Left ventricle myocardium inferior (tissue), 1 donor: ENCODE measurements at regions not wholly inside any gene's neighbourhood (a gene's known extent, or its start where the extent isn't known, plus 50 kb on each side); places are given as distances from the start of the nearest gene placed in this dataset.

Source experiments
- DNase-seq: peaks from one replicate; pipeline ENCODE4 v3.0.0-alpha.2; 2020
- H3K27ac ChIP-seq: fragments of 200-600 bp; replicated peaks from 2 replicates; pipeline ENCODE4 v1.8.0; 2021
- H3K27me3 ChIP-seq: fragments of 200-600 bp; 2 replicates; pipeline ENCODE4 v1.8.0; 2021; ENCODE audit warnings: low read depth
- H3K36me3 ChIP-seq: fragments of 200-600 bp; 2 replicates; pipeline ENCODE4 v1.8.0; 2021
- H3K4me1 ChIP-seq: fragments of 200-600 bp; 2 replicates; pipeline ENCODE4 v1.8.0; 2021
- H3K4me3 ChIP-seq: fragments of 200-600 bp; 2 replicates; pipeline ENCODE4 v1.8.0; 2021; ENCODE audit warnings: mild to moderate bottlenecking, moderate library complexity
- H3K9me3 ChIP-seq: fragments of 200-600 bp; replicated peaks from 2 replicates; pipeline ENCODE4 v1.8.0; 2021
- intact Hi-C: fragments of 100-400 bp; cut with micrococcal nuclease; formaldehyde crosslinking; loops from one replicate; pipeline ENCODE4 v1.11.0; 2022
- TF ChIP-seq, protein P1 (sequence below): fragments of 200-600 bp; IDR thresholded peaks from 2 replicates; pipeline ENCODE4 v1.8.0; 2021; ENCODE audit warnings: antibody characterized with exemption, mild to moderate bottlenecking, borderline replicate concordance
- donor health status: DM: no; HTN: yes; CAD: no; lungs with severe emphysema.

GRCh38 chr5:8473827-8474568, 605.0 kb downstream of the MTRR start:
- DNase-seq = no peak
- TF ChIP-seq, protein P1, sequence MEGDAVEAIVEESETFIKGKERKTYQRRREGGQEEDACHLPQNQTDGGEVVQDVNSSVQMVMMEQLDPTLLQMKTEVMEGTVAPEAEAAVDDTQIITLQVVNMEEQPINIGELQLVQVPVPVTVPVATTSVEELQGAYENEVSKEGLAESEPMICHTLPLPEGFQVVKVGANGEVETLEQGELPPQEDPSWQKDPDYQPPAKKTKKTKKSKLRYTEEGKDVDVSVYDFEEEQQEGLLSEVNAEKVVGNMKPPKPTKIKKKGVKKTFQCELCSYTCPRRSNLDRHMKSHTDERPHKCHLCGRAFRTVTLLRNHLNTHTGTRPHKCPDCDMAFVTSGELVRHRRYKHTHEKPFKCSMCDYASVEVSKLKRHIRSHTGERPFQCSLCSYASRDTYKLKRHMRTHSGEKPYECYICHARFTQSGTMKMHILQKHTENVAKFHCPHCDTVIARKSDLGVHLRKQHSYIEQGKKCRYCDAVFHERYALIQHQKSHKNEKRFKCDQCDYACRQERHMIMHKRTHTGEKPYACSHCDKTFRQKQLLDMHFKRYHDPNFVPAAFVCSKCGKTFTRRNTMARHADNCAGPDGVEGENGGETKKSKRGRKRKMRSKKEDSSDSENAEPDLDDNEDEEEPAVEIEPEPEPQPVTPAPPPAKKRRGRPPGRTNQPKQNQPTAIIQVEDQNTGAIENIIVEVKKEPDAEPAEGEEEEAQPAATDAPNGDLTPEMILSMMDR = no peak
- Histone ChIP-seq H3K36me3 (no peaks in the 10 kb centered on the region), H3K4me3 (no peak overlapping the region), H3K27me3 (no peaks in the 10 kb centered on the region), H3K27ac (no peak overlapping the region), H3K4me1 (no peaks in the 10 kb centered on the region), H3K9me3 (peaks cover 9% of the 10 kb centered on the region)
- intact Hi-C loops = no loop called here

DNA sequence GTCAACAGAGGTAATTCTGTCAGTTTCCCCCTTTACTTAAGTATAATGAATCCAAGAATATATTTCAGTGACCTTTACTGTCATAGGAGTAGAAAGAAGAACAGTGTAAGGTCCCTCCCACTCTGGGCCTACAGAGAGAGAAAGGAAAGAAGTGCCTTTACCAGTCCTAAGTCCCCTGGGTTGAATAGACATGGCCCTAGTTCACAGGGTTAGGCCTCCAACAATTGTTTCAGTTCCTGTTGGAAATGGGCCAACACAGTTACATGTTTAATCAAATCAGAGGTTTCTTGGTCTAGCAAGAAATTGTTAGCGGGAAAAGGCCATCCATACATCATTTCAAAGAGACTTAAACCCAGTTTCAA, 605.6 kb downstream of the MTRR start:
- no peak for DNase-seq
- Histone ChIP-seq H3K9me3 (peaks cover 9% of the 10 kb centered on the region), H3K27ac (no peak overlapping the region), H3K4me3 (no peak overlapping the region), H3K27me3 (no peaks in the 10 kb centered on the region), H3K4me1 (no peaks in the 10 kb centered on the region), H3K36me3 (no peaks in the 10 kb centered on the region)
- TF ChIP-seq, protein P1 = no peak
- intact Hi-C loops = no loop called here

DNA sequence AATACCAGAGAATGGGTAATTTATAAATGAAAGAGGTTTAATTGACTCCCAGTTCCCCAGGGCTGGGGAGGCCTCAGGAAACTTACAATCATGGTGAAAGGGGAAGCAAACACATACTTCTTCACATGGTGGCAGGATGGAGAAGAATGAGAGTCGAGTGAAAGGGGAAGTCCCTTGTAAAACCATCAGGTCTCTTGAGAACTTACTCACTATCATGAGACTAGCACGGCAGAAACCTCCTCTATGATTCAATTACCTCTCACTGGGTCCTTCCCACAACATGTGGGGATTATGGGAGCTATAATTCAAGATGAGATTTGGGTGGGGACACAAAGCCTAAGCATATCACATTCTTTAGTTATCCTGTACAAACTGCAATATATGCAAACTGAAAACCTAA, 609.4 kb downstream of the MTRR start:
- Histone ChIP-seq H3K4me1 (no peaks in the 10 kb centered on the region), H3K27me3 (no peaks in the 10 kb centered on the region), H3K4me3 (no peak overlapping the region), H3K9me3 (no peaks in the 10 kb centered on the region), H3K27ac (no peak overlapping the region), H3K36me3 (no peaks in the 10 kb centered on the region)
- DNase-seq = no peak
- intact Hi-C loops = no loop called here
- TF ChIP-seq, protein P1 = no peak

GRCh38 chr5:8481007-8481406, 612.1 kb downstream of the MTRR start:
- intact Hi-C loops = no loop called here
- TF ChIP-seq, protein P1 = no peak
- H3K4me1 ChIP-seq = no peaks in the 10 kb centered on the region
- no peaks in the 10 kb centered on the region for H3K36me3 ChIP-seq
- no peak overlapping the region for H3K4me3 ChIP-seq
- H3K27ac ChIP-seq = no peak overlapping the region
- no peaks in the 10 kb centered on the region for H3K9me3 ChIP-seq
- no peak for DNase-seq
- H3K27me3 ChIP-seq = no peaks in the 10 kb centered on the region

DNA sequence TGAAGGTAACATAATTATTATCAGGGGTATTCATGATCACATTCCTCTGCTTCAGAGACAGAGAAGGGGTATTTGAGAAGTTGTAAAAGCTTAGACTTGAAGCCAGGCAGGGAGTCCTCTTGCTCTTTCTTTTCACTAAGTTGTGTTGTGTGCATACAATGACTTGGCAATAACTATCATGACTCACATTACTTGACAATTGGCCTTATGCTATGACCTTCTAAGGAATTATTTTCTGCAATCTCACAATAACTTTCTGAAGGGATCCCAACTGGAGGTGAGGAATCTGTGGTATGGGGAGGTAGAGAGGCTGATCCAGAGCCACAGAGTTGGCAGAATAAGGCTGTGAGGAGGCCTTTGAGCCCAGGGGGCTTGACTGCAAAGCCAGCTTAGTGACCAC, 622.3 kb downstream of the MTRR start:
- Histone ChIP-seq H3K4me1 (no peaks in the 10 kb centered on the region), H3K27me3 (no peaks in the 10 kb centered on the region), H3K9me3 (peaks cover 42% of the 10 kb centered on the region), H3K36me3 (no peaks in the 10 kb centered on the region), H3K4me3 (no peak overlapping the region), H3K27ac (no peak overlapping the region)
- no peak for DNase-seq
- TF ChIP-seq, protein P1 = no peak
- intact Hi-C loops = no loop called here
